PFSK-1 (cell line): ENCODE measurements at regions not wholly inside any gene's neighbourhood (a gene's known extent, or its start where the extent isn't known, plus 50 kb on each side); places are given as distances from the start of the nearest gene placed in this dataset.

Experiments used
- FOXP2 ChIP-seq: optimal IDR thresholded peaks from 2 replicates; pipeline ENCODE3; 2011; ENCODE audit warnings: borderline replicate concordance, control low read depth, inconsistent platforms; ENCODE audit not compliant: insufficient read depth; ENCODE audit errors: extremely low read length, extremely low read depth
- POLR2AphosphoS5 ChIP-seq: IDR thresholded peaks from 2 replicates; pipeline ENCODE4 v1.6.1; 2012; ENCODE audit warnings: low read depth, mild to moderate bottlenecking, control low read depth, low read length, moderate library complexity
- REST ChIP-seq, 2 experiments: IDR thresholded peaks; 2 replicates each; pipeline versions ENCODE4 v1.6.1 to v1.8.0; 2011 to 2012; ENCODE audit warnings: low read depth in 2 of 2, low read length in 2 of 2, control low read depth in 1 of 2, inconsistent platforms in 1 of 2, mild to moderate bottlenecking in 1 of 2, moderate library complexity in 1 of 2; ENCODE audit not compliant: insufficient read depth in 1 of 2
- SIN3A ChIP-seq: IDR thresholded peaks from 2 replicates; pipeline ENCODE4 v1.6.1; 2012; ENCODE audit warnings: mild to moderate bottlenecking, low read length, moderate library complexity, borderline replicate concordance; ENCODE audit not compliant: insufficient read depth
- TAF1 ChIP-seq: IDR thresholded peaks from 2 replicates; pipeline ENCODE4 v1.6.1; 2012; ENCODE audit warnings: low read length, control low read depth, borderline replicate concordance; ENCODE audit not compliant: insufficient read depth

- no peak for TF ChIP-seq REST (IDR thresholded peaks at IDR 0.05; ENCODE audit: insufficient read depth in 1 of 2, low read depth in 2 of 2, low read length in 2 of 2)
- TF ChIP-seq SIN3A, result no peak
- TF ChIP-seq TAF1, result no peak
- no peak for TF ChIP-seq FOXP2
- TF ChIP-seq POLR2AphosphoS5, result no peak
Measured at GRCh38 chr9:13524245-13524644, 244.8 kb upstream of the MPDZ start.

- no peak for TF ChIP-seq POLR2AphosphoS5
- TF ChIP-seq REST (IDR thresholded peaks at IDR 0.05; ENCODE audit: insufficient read depth in 1 of 2, low read depth in 2 of 2, low read length in 2 of 2), result no peak
- TF ChIP-seq TAF1, result no peak
- TF ChIP-seq SIN3A, result no peak
Measured at GRCh38 chr9:13520069-13520468, 240.6 kb upstream of the MPDZ start.

- TF ChIP-seq SIN3A, result no peak
- no peak for TF ChIP-seq FOXP2
- no peak for TF ChIP-seq TAF1
- TF ChIP-seq POLR2AphosphoS5, result no peak
- TF ChIP-seq REST (IDR thresholded peaks at IDR 0.05; ENCODE audit: insufficient read depth in 1 of 2, low read depth in 2 of 2, low read length in 2 of 2), result no peak
Measured at GRCh38 chr9:13513716-13514444, 234.4 kb upstream of the MPDZ start.

GRCh38 chr9:13513286-13513685 is 233.8 kb upstream of the MPDZ start:
- TF ChIP-seq SIN3A (no peak), POLR2AphosphoS5 (no peak), TAF1 (no peak), REST (IDR thresholded peaks at IDR 0.05; ENCODE audit: insufficient read depth in 1 of 2, low read depth in 2 of 2, low read length in 2 of 2) (no peak), FOXP2 (no peak)

- no peak for TF ChIP-seq TAF1
- TF ChIP-seq FOXP2, result no peak
- no peak for TF ChIP-seq POLR2AphosphoS5
- TF ChIP-seq SIN3A, result no peak
- TF ChIP-seq REST (IDR thresholded peaks at IDR 0.05; ENCODE audit: insufficient read depth in 1 of 2, low read depth in 2 of 2, low read length in 2 of 2), result no peak
Measured at GRCh38 chr9:13508681-13509080, 229.2 kb upstream of the MPDZ start.
